Activated naive CD8-positive, alpha-beta T cell treated with anti-CD3 and anti-CD28 coated beads, Interleukin-2, amount 10 ng/mL, durations not matched to agents 7 days and 5 days (primary cell): ENCODE measurements at regions not wholly inside any gene's neighbourhood (a gene's known extent, or its start where the extent isn't known, plus 50 kb on each side); places are given as distances from the start of the nearest gene placed in this dataset.
"Not testable (repeated sequence)": the region's sequence is repeated elsewhere in the genome, so short reads cannot be mapped to it uniquely, and the experiment has no call there.

Experiments used
- ATAC-seq: fragments of 150-1000 bp; cut with Tn5 transposase; one replicate; pipeline ENCODE4 v1.10.0; 2021; ENCODE audit warnings: low read depth, moderate library complexity
- POLR2A ChIA-PET: fragments of 350-600 bp; sonication (Branson Sonifier 250); formaldehyde crosslinking; loops from one replicate; lab custom pipeline; 2021; ENCODE audit warnings: antibody characterized with exemption; lab: Charles Lee
- DNase-seq: peaks from one replicate; pipeline ENCODE4 v3.0.0; 2021
- H3K27ac Mint-ChIP-seq: one replicate; pipeline ENCODE4 v1.8.0; 2022; ENCODE audit warnings: mild to moderate bottlenecking, mixed read lengths
- H3K27me3 Mint-ChIP-seq: one replicate; pipeline ENCODE4 v1.8.0; 2022; ENCODE audit warnings: mild to moderate bottlenecking, moderate library complexity, mixed read lengths
- H3K36me3 Mint-ChIP-seq: one replicate; pipeline ENCODE4 v1.8.0; 2021; ENCODE audit warnings: mild to moderate bottlenecking, mixed read lengths
- H3K4me1 Mint-ChIP-seq: one replicate; pipeline ENCODE4 v1.8.0; 2021; ENCODE audit warnings: mixed read lengths
- H3K4me3 Mint-ChIP-seq: one replicate; pipeline ENCODE4 v1.8.0; 2022; ENCODE audit warnings: mild to moderate bottlenecking, moderate library complexity, mixed read lengths
- H3K9me3 Mint-ChIP-seq: one replicate; pipeline ENCODE4 v1.8.0; 2021; ENCODE audit warnings: mixed read lengths

- no peak for ATAC-seq
- Mint-ChIP-seq H3K27me3 (no peaks in the 10 kb centered on the region), H3K4me3 (no peak overlapping the region), H3K4me1 (no peaks in the 10 kb centered on the region), H3K36me3 (no peaks in the 10 kb centered on the region), H3K27ac (no peak overlapping the region), H3K9me3 (no peaks in the 10 kb centered on the region)
- POLR2A ChIA-PET, result no interaction called here
- no peak for DNase-seq
These were observed 117.0 kb upstream of the PMEPA1 start for GRCh38 chr20:57826666-57827287.

- no peaks in the 10 kb centered on the region for H3K4me1 Mint-ChIP-seq
- ATAC-seq (no peak), DNase-seq (no peak)
- no peaks in the 10 kb centered on the region for H3K36me3 Mint-ChIP-seq
- H3K27ac Mint-ChIP-seq, result no peak overlapping the region
- H3K4me3 Mint-ChIP-seq, result no peak overlapping the region
- POLR2A ChIA-PET, result no interaction called here
- H3K27me3 Mint-ChIP-seq, result peaks cover 2% of the 10 kb centered on the region
- H3K9me3 Mint-ChIP-seq, result no peaks in the 10 kb centered on the region
These were observed 115.1 kb upstream of the PMEPA1 start for GRCh38 chr20:57824909-57825308.

- H3K4me3 Mint-ChIP-seq, result no peak overlapping the region
- DNase-seq (no peak), ATAC-seq (no peak)
- H3K4me1 Mint-ChIP-seq, result no peaks in the 10 kb centered on the region
- POLR2A ChIA-PET, result no interaction called here
- H3K9me3 Mint-ChIP-seq, result no peaks in the 10 kb centered on the region
- H3K27ac Mint-ChIP-seq, result no peak overlapping the region
- no peaks in the 10 kb centered on the region for H3K36me3 Mint-ChIP-seq
- H3K27me3 Mint-ChIP-seq, result peaks cover 15% of the 10 kb centered on the region
These were observed 112.1 kb upstream of the PMEPA1 start for GRCh38 chr20:57821935-57822334.

GRCh38 chr20:57819691-57820380, 110.0 kb upstream of the PMEPA1 start:
- DNase-seq (no peak), ATAC-seq (no peak)
- POLR2A ChIA-PET, result no interaction called here
- Mint-ChIP-seq H3K36me3 (no peaks in the 10 kb centered on the region), H3K27me3 (peaks cover 22% of the 10 kb centered on the region), H3K4me3 (no peak overlapping the region), H3K27ac (no peak overlapping the region), H3K9me3 (no peaks in the 10 kb centered on the region), H3K4me1 (no peaks in the 10 kb centered on the region)

- ATAC-seq (no peak), DNase-seq (no peak)
- Mint-ChIP-seq H3K4me3 (no peak overlapping the region), H3K36me3 (no peaks in the 10 kb centered on the region), H3K9me3 (no peaks in the 10 kb centered on the region), H3K27ac (no peak overlapping the region), H3K4me1 (no peaks in the 10 kb centered on the region), H3K27me3 (peaks cover 25% of the 10 kb centered on the region)
- POLR2A ChIA-PET, result no interaction called here
These were observed 109.5 kb upstream of the PMEPA1 start for GRCh38 chr20:57819291-57819690.

- peaks cover 25% of the 10 kb centered on the region for H3K27me3 Mint-ChIP-seq
- ATAC-seq, result no peak
- no peak overlapping the region for H3K27ac Mint-ChIP-seq
- DNase-seq, result no peak
- no peaks in the 10 kb centered on the region for H3K36me3 Mint-ChIP-seq
- no peak overlapping the region for H3K4me3 Mint-ChIP-seq
- POLR2A ChIA-PET, result no interaction called here
- H3K4me1 Mint-ChIP-seq, result no peaks in the 10 kb centered on the region
- no peaks in the 10 kb centered on the region for H3K9me3 Mint-ChIP-seq
These were observed 108.8 kb upstream of the PMEPA1 start for GRCh38 chr20:57818418-57819181.

- H3K9me3 Mint-ChIP-seq, result no peaks in the 10 kb centered on the region
- DNase-seq (no peak), ATAC-seq (no peak)
- POLR2A ChIA-PET, result no interaction called here
- H3K4me3 Mint-ChIP-seq, result no peak overlapping the region
- peaks cover 23% of the 10 kb centered on the region for H3K27me3 Mint-ChIP-seq
- no peaks in the 10 kb centered on the region for H3K36me3 Mint-ChIP-seq
- H3K4me1 Mint-ChIP-seq, result no peaks in the 10 kb centered on the region
- no peak overlapping the region for H3K27ac Mint-ChIP-seq
These were observed 105.6 kb upstream of the PMEPA1 start for GRCh38 chr20:57815405-57815804.

GRCh38 chr20:57814529-57814928, 104.7 kb upstream of the PMEPA1 start:
- H3K27ac Mint-ChIP-seq, result no peak overlapping the region
- no peaks in the 10 kb centered on the region for H3K4me1 Mint-ChIP-seq
- POLR2A ChIA-PET, result no interaction called here
- H3K27me3 Mint-ChIP-seq, result peaks cover 23% of the 10 kb centered on the region
- H3K9me3 Mint-ChIP-seq, result no peaks in the 10 kb centered on the region
- no peak for DNase-seq
- no peak for ATAC-seq
- H3K36me3 Mint-ChIP-seq, result no peaks in the 10 kb centered on the region
- no peak overlapping the region for H3K4me3 Mint-ChIP-seq

- ATAC-seq (no peak), DNase-seq (no peak)
- Mint-ChIP-seq H3K36me3 (no peaks in the 10 kb centered on the region), H3K4me3 (no peak overlapping the region), H3K27me3 (peaks cover 20% of the 10 kb centered on the region), H3K9me3 (no peaks in the 10 kb centered on the region), H3K27ac (no peak overlapping the region), H3K4me1 (no peaks in the 10 kb centered on the region)
- POLR2A ChIA-PET, result no interaction called here
These were observed 103.9 kb upstream of the PMEPA1 start for GRCh38 chr20:57813509-57814269.

- DNase-seq, H3K36me3 Mint-ChIP-seq, POLR2A ChIA-PET, ATAC-seq, H3K9me3 Mint-ChIP-seq, H3K27ac Mint-ChIP-seq, H3K4me3 Mint-ChIP-seq, H3K4me1 Mint-ChIP-seq: not testable (repeated sequence)
- peaks cover 14% of the 10 kb centered on the region for H3K27me3 Mint-ChIP-seq
These were observed 102.8 kb upstream of the PMEPA1 start for GRCh38 chr20:57812632-57813031.

GRCh38 chr20:57811374-57812020, 101.7 kb upstream of the PMEPA1 start:
- H3K27ac Mint-ChIP-seq, result no peak overlapping the region
- POLR2A ChIA-PET, result no interaction called here
- H3K9me3 Mint-ChIP-seq, result no peaks in the 10 kb centered on the region
- H3K4me3 Mint-ChIP-seq, result no peak overlapping the region
- peaks cover 11% of the 10 kb centered on the region for H3K27me3 Mint-ChIP-seq
- DNase-seq (no peak), ATAC-seq (no peak)
- H3K4me1 Mint-ChIP-seq, result no peaks in the 10 kb centered on the region
- no peaks in the 10 kb centered on the region for H3K36me3 Mint-ChIP-seq

- DNase-seq (no peak), ATAC-seq (no peak)
- Mint-ChIP-seq H3K27me3 (peaks cover 8% of the 10 kb centered on the region), H3K36me3 (no peaks in the 10 kb centered on the region), H3K4me3 (no peak overlapping the region), H3K4me1 (no peaks in the 10 kb centered on the region), H3K27ac (no peak overlapping the region), H3K9me3 (no peaks in the 10 kb centered on the region)
- POLR2A ChIA-PET, result no interaction called here
These were observed 100.9 kb upstream of the PMEPA1 start for GRCh38 chr20:57810511-57811373.
